ENCODE measurements at regions not wholly inside any gene's neighbourhood (a gene's known extent, or its start where the extent isn't known, plus 50 kb on each side); places are given as distances from the start of the nearest gene placed in this dataset.
"Not testable (repeated sequence)": the region's sequence is repeated elsewhere in the genome, so short reads cannot be mapped to it uniquely, and the experiment has no call there.

DNA sequence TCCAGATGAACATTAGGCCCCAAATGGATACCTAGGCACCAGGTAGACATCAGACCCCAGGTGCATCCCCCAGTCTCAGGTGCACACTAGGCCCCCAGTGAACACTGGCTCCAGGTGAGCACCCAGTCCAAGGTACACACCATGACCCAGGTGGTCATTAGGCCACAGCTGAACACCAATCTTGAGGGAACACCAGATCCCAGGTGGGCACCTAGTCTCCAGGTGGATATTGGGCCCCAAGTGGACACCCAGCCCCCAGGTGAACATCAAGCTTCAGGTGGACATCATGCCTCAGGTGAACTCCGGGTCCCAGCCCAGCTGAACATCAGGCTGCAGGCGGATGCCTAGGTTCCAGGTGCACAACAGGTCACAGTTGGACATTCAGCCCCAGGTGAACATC, 196.5 kb downstream of the POTEG start:
- H4K5ac ChIP-seq (ENCODE audit: insufficient read length, low read depth, low read length); H4K8ac ChIP-seq (ENCODE audit: extremely low read depth, insufficient read depth, low read length); H3K4me3 ChIP-seq (ENCODE audit: extremely low read depth in 1 of 4, insufficient read depth in 2 of 4, low read depth in 3 of 4, low read length in 4 of 4); H2BK5ac ChIP-seq (ENCODE audit: low read depth, low read length); H3K9ac ChIP-seq (replicated peaks in 1 of 4; ENCODE audit: extremely low read depth in 1 of 4, low read depth in 3 of 4, low read length in 3 of 4); H2BK20ac ChIP-seq (ENCODE audit: low read length); H3K23me2 ChIP-seq (ENCODE audit: low read depth, low read length); H3K4me2 ChIP-seq (ENCODE audit: insufficient read depth in 1 of 2, low read depth in 2 of 2, low read length in 2 of 2); H3K36me3 ChIP-seq (ENCODE audit: control insufficient read depth in 2 of 4, insufficient read depth in 4 of 4, low read length in 3 of 4); H3K79me1 ChIP-seq (ENCODE audit: low read depth, low read length); H2AFZ ChIP-seq (ENCODE audit: low read length); H2BK120ac ChIP-seq (replicated peaks; ENCODE audit: low read depth, low read length); CTCF ChIA-PET (ENCODE audit: partially characterized antibody); H2AK5ac ChIP-seq (ENCODE audit: low read depth, low read length); H3K4me1 ChIP-seq (replicated peaks in 1 of 4; ENCODE audit: control insufficient read depth in 3 of 4, insufficient read depth in 4 of 4, low read length in 3 of 4); H2BK15ac ChIP-seq (ENCODE audit: low read length); H4K91ac ChIP-seq (replicated peaks; ENCODE audit: insufficient read length, low read length); H3K4ac ChIP-seq (replicated peaks; ENCODE audit: insufficient read length, low read depth, low read length); H3K27ac ChIP-seq (ENCODE audit: low read depth, low read length); H3K23ac ChIP-seq (ENCODE audit: insufficient read length); FAIRE-seq; DNase-seq (ENCODE audit: low read depth in 1 of 2, low spot score in 2 of 2); H2BK12ac ChIP-seq (ENCODE audit: low read depth, low read length); H3K56ac ChIP-seq (replicated peaks; ENCODE audit: insufficient read length, low read depth, low read length); H3K27me3 ChIP-seq (replicated peaks in 1 of 4; ENCODE audit: control insufficient read depth in 3 of 4, extremely low read depth in 1 of 4, insufficient read depth in 3 of 4, low read length in 3 of 4); H4K20me1 ChIP-seq (replicated peaks in 1 of 2; ENCODE audit: control insufficient read depth in 1 of 2, insufficient read depth in 2 of 2, low read length in 2 of 2); H3K79me2 ChIP-seq (ENCODE audit: control insufficient read depth in 1 of 2, insufficient read depth in 2 of 2, low read length in 2 of 2); H3K14ac ChIP-seq (ENCODE audit: insufficient read length); POLR2A ChIA-PET (ENCODE audit: partially characterized antibody); H3K18ac ChIP-seq (ENCODE audit: extremely low read depth, low read length): not testable (repeated sequence)
- peaks cover 0 to 12% of the 10 kb centered on the region in 2 experiments; a peak in 2 of 4 replicates for H3K9me3 ChIP-seq (ENCODE audit: insufficient read depth in 2 of 2, low read depth in 1 of 2, low read length in 1 of 2)
- WGBS, 2 experiments (ENCODE audit: extremely low coverage in 1 of 2, insufficient coverage in 1 of 2, insufficient read length in 1 of 2, insufficient replicate concordance in 2 of 2, low coverage in 1 of 2, low lambda C conversion rate in 2 of 2, missing lambda C conversion rate in 1 of 2) = no CpG with 5 or more reads among the region's 2 CpGs

DNA sequence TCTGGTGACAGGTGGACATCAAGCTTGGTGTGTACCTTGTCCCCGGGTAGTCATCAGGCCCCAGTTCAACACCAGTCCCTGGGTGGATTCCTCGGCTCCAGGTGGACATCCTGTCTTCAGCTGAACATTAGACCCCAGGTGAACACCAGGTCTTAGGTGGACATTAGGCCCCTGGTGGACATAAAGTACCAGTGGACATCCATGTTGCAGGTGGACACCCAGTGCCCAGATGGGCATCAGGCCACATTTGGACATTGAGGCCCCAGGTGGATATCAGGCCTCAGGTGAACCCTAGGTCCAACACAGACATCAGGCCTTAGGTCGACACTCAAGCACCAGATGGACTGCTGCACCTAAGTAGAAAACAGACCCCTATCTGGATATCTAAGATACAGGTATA, 195.6 kb downstream of the POTEG start:
- H3K23ac ChIP-seq (ENCODE audit: insufficient read length); H4K8ac ChIP-seq (ENCODE audit: extremely low read depth, insufficient read depth, low read length); H3K14ac ChIP-seq (ENCODE audit: insufficient read length); H4K20me1 ChIP-seq (replicated peaks in 1 of 2; ENCODE audit: control insufficient read depth in 1 of 2, insufficient read depth in 2 of 2, low read length in 2 of 2); H3K27ac ChIP-seq (ENCODE audit: low read depth, low read length); H4K5ac ChIP-seq (ENCODE audit: insufficient read length, low read depth, low read length); H3K79me1 ChIP-seq (ENCODE audit: low read depth, low read length); H2BK120ac ChIP-seq (replicated peaks; ENCODE audit: low read depth, low read length); H2BK5ac ChIP-seq (ENCODE audit: low read depth, low read length); H2AFZ ChIP-seq (ENCODE audit: low read length); POLR2A ChIA-PET (ENCODE audit: partially characterized antibody); H2AK5ac ChIP-seq (ENCODE audit: low read depth, low read length); H3K56ac ChIP-seq (replicated peaks; ENCODE audit: insufficient read length, low read depth, low read length); H3K4ac ChIP-seq (replicated peaks; ENCODE audit: insufficient read length, low read depth, low read length); H3K4me2 ChIP-seq (ENCODE audit: insufficient read depth in 1 of 2, low read depth in 2 of 2, low read length in 2 of 2); H3K4me3 ChIP-seq (ENCODE audit: extremely low read depth in 1 of 4, insufficient read depth in 2 of 4, low read depth in 3 of 4, low read length in 4 of 4); FAIRE-seq; H4K91ac ChIP-seq (replicated peaks; ENCODE audit: insufficient read length, low read length); H3K18ac ChIP-seq (ENCODE audit: extremely low read depth, low read length); CTCF ChIA-PET (ENCODE audit: partially characterized antibody); H3K27me3 ChIP-seq (replicated peaks in 1 of 4; ENCODE audit: control insufficient read depth in 3 of 4, extremely low read depth in 1 of 4, insufficient read depth in 3 of 4, low read length in 3 of 4); H3K36me3 ChIP-seq (ENCODE audit: control insufficient read depth in 2 of 4, insufficient read depth in 4 of 4, low read length in 3 of 4); H3K4me1 ChIP-seq (replicated peaks in 1 of 4; ENCODE audit: control insufficient read depth in 3 of 4, insufficient read depth in 4 of 4, low read length in 3 of 4); H2BK15ac ChIP-seq (ENCODE audit: low read length); DNase-seq (ENCODE audit: low read depth in 1 of 2, low spot score in 2 of 2); H3K79me2 ChIP-seq (ENCODE audit: control insufficient read depth in 1 of 2, insufficient read depth in 2 of 2, low read length in 2 of 2); H3K23me2 ChIP-seq (ENCODE audit: low read depth, low read length); H3K9ac ChIP-seq (replicated peaks in 1 of 4; ENCODE audit: extremely low read depth in 1 of 4, low read depth in 3 of 4, low read length in 3 of 4); H2BK20ac ChIP-seq (ENCODE audit: low read length); H2BK12ac ChIP-seq (ENCODE audit: low read depth, low read length): not testable (repeated sequence)
- whole genome bisulfite sequencing, 2 experiments (ENCODE audit: extremely low coverage in 1 of 2, insufficient coverage in 1 of 2, insufficient read length in 1 of 2, insufficient replicate concordance in 2 of 2, low coverage in 1 of 2, low lambda C conversion rate in 2 of 2, missing lambda C conversion rate in 1 of 2) = no CpG with 5 or more reads among the region's 3 CpGs
- H3K9me3 ChIP-seq (ENCODE audit: insufficient read depth in 2 of 2, low read depth in 1 of 2, low read length in 1 of 2) = peaks cover 0 to 12% of the 10 kb centered on the region in 2 experiments; a peak in 2 of 4 replicates
